RPMI7951 (cell line): ENCODE measurements at regions not wholly inside any gene's neighbourhood (a gene's known extent, or its start where the extent isn't known, plus 50 kb on each side); places are given as distances from the start of the nearest gene placed in this dataset.

Source experiments
- DNase-seq: peaks from one replicate; pipeline ENCODE4 v3.0.0-alpha.2; 2012; ENCODE audit warnings: low read depth

DNA sequence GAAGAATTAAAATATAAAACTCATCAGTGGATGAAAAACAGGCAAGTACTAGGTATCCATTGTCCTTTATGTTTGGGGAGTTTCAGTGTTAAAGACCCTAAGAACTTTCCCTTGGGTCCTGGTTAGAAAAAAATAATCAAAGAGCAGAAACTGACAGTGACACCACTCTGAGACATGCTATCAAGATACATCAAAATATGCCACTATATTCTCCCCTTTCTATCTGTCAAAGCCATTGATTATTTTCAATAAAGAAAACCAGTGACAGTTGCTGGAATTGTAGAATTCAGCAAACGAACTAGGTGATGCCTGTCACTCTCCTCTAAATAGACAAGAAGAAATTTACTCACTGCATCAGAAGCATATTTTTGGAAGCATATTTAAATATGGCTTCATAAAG lies 496.7 kb upstream of the CFAP20DC start:
- DNase-seq: no peak

DNA sequence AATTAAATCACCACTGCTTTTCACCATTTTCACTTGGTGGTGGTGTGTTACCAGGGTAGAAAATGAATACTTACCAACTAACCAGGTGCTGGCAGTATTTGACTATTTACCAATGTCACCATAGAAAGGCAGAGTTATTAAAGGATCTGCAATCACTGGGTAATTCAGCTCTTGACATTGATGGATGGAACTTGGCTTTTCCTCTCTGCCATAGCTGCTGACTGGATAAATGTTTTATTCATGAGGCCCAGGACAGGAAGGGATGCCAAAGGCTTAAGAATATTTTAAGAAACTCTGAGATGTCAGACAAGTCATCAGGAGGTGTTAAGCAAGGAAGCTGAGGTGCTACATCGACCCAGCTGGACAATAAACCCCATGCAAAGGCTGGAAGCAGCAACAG lies 495.5 kb upstream of the CFAP20DC start:
- DNase-seq: no peak

DNA sequence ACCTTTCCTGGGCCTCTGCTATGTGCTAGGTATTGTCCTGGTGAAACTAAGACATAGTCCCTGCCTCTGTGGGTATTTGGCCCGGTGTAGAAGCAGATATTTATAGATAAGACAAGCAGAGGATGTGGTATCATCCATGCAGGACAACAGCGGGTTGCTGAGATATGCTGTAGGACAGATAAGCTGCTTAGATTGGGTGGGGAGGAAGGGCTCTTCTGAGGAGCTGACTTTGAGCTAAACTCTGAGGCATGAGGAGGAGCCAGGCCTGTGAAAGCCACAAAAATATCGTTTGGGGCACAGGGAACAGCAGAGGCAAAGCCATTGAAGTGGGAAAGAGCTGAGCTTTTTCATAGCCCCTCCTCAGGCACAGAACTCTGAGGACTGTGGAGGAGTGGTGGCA lies 492.5 kb upstream of the CFAP20DC start:
- DNase-seq: no peak

DNA sequence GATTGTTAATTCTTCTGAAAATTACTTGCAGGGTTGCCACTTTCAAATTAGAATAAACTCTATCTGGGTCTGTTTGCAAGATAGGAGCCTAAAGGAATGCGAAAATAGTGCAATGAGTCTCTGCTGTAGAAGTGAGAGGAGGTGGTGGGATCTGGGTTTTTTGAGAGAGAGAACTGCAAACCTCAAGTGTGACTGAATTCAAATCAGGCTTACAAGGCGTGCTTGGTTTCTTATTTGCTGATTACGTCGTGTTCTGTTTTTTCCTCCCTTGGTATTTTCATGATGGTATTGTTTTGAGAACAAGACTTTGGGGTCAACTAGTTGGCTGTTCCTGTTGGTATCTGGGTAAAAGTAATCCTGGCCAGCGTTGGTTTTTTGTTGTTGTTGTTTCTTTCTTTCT lies 490.9 kb upstream of the CFAP20DC start:
- no peak for DNase-seq

DNA sequence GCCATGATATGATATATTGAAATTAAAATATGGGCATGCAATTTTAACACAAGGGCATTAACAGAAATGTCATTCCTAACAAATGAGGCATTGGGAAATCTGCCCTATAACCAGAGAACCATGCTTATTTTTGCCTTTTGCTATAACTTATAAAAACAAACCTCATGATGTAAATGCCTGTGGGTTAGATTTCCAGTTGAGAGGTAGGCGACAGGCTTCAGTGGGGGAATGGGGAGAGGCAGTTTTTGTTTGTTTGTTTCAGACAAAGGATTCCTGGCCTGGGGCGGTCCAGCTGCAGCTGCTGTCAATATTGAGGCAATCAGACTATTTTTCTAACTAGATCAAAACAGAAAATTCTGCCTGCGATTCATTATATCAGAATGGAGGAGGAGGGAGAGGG lies 490.4 kb upstream of the CFAP20DC start:
- DNase-seq: peak; percentile 34

DNA sequence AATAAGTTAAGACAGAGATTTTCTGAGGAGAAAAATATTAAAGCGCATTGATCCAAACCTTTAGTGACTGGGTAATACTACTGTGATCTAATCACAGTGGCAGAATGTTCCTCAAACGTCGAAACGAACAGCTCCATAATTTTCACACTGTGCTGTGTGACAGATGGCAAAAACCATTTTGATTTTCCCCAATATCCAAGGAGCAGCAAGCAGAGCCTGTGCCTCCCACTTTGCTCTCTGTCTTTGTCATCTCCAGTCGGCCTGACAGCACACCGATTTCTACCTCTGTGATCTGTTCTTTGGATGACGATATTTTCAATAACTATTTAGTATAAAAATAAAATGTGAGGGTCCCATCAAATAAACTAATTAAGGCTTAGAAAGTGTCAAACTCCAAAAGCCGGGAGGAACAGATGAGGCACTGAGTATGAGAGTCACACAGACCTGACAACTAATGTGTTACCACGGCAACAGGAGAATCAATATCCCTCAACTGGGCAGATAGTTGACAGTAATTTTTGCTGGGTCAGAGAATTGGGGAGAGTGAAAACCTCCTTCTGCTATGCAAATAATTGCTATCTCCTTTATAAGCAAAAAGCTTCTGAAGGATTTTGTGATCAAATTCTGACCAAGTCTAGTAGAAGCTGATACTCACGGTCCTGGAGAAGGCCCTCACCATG lies 489.1 kb upstream of the CFAP20DC start:
- DNase-seq: no peak

DNA sequence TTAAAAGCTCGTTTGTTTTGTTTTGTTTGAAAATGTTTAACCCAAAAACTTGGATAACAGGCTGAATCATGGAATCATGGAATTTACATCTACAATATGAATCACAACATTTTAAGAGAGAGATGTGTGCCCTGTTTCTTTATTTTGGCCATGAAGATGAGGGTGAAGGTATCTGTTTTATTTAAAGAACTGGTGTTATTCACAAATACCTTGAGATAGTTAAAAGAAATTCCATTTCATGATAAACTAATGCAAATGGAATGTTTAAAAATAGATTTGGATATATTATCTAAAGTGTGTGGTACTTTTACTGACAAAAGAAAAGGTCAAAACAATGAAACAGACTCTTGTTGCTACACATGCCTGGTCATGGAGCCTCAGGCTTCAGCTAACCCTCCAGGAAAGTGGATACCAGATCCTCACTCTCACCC lies 486.0 kb upstream of the CFAP20DC start:
- DNase-seq: peak; percentile 54

DNA sequence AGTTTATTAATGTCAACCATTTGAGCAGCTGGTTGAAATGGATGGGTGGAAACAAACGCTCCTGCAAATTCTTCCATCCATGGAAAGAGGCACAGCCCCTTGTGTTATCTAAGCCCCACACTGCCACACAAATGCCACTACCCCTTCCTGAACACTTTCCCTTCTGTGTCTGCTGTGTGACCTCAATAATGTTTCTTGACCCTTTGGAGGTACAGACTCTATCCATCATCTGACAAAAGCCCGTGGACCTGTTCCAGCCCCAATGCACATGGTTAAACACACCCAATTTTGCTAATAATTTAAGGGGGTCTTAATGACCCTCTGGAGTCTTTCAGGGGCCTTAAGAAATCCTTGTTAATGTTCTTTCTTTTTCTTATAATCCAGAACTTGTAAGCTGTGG lies 482.2 kb upstream of the CFAP20DC start:
- DNase-seq: no peak

DNA sequence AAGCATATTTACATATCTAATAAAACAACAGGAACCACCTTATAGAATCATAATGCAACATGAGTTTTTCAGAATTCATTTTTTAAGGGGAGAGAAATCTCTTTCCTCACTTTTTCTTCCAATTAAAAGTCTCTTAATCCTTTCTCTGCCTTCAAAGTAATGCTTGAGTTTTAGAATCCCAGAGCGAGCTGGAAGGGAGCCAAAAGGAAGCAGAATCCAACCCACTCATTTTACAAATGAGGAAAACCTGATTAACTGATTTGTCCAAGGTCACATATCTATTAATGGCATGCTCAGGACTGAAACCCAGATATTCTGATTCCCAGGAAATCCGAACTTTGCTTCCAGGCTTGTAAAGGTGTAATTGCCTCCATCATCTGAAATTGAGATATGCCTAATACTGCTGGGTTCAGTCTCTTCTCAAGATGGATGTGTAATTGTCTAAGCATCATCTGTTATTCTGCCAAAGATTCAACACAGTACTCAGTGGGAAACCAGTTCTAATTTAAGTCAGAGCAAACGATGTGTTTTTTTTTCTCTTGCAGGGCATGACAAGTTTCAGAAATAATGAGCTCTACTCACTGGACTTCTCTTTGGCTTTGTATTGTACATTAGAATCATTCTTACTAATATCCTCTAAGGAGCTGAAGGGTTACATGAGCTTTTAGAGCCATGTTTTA lies 481.4 kb upstream of the CFAP20DC start:
- no peak for DNase-seq

DNA sequence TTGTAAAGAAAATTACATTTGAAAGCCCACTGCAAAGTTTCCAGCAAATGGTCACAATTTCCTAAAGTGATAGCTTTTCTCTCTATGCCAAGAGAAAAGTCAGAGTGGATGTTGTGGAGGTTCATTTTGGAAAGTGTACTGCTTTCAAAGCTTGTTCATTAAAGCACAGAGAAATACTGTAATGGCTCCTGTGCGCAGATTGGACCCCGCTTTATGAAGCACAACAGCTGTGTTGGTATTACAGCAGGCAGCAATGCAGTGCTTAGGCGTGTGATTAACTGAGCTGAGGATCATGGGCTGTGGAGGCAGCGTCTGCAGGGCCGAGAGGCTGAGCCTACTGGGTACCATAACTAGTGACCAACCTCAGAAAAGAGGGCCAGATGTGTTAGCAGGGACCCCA lies 478.4 kb upstream of the CFAP20DC start:
- no peak for DNase-seq

DNA sequence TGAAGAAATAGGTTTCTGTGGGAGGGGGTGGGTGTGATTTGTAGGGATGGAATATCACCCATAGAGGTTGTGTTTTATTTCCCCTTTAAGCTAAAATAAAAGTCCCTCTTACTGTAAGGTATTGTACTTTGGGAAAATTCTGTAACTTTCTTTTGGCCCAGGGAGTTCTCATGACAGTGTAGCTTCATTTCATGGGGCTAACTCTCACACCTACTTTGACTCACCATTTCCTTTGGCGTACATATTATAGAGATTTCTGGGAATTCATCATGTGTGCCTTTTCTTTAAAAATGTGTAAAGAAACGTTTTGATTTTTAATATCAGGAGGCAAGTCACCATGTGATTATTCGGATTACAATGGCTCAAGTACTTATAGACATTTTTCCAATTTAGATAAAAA lies 477.7 kb upstream of the CFAP20DC start:
- DNase-seq: no peak

DNA sequence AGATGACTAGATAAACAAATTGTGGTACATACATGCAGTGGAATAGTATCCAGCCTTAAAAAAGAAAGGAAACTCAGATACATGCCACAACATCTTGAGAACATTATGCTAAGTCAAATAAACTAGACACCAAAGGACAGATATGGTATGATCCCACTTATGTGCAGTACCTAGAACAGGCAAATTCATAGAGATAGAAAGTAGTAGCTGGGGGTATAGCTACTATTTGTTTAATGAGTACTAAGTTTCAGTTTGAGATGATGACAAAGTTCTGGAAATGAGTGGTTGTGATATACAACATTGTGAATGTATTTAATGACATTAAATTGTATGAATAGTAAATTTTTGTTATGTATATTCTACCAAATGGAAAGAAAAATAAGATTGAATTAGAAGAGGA lies 477.2 kb upstream of the CFAP20DC start:
- no peak for DNase-seq

DNA sequence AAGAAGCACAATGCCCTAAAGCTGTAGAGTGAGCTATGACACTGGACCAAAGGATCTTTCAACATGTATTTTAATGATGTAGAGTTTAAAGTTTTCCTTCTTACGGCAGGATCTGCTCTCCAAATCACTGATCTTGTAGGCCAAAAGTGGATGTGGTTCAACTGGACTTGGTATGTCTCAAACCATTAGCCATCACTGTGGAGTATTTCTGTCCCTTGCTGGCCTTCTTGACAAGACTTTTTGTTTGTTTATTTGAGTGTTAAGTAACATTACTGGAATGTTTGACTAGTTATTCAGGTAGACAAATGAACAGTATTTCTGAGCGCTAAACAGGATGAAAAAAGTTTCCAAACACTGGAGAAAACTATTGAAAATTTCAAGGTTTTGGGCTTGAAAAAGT lies 472.7 kb upstream of the CFAP20DC start:
- no peak for DNase-seq

DNA sequence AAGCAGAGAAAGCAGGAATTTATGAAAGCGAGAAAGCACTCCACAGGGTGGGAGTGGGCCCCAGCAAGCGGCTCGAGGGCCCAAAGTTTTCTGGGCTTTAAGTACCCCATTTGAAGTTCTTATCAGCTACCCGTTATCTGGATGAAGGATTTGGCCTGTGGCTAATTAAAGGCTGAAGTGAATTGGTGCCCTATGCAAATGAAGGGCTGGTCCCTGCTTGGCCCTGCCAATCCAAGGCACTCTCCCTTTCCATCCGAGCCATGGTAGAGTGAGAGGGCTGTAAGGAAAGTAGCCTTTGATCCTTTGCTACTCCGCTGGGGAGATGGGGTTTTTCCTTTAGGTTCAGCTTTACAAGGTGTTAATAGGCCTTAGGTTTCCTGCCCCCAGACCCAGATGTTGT lies 469.3 kb upstream of the CFAP20DC start:
- DNase-seq: no peak

DNA sequence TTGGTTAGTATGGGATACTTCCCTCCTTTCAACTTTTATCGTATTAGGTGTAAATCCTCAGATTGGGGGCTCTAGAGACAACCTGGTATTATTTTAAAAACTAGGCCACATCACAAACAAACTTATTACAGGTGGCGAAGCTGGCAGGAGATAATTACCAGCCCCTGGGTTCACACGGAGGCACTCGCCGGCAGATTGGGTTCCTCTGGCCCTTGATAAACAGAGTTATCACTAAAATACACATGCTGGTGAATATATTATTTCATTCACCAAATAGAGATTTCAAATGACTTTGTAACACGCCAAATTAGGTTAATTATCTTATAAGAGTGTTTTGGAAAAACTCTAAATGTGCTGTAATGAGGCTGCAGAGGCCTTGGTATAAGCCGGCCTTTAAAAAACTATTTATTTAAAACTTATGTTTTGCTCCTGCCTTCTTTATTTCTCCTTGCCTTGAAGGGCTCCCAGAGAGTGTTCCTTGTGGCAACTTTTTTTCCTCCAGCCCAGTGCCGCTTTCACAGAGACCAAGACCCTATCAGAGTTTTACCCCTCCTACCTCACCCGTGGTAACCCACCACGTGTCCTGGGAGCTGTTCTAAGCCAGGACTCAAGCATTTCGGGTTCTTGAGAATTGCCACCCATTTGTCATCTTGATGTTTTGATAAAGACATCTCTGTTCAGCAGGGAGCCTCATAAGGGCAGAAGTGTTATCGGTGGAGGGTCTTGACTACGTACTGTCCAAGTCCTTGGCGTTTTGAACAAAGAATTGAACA lies 468.6 kb upstream of the CFAP20DC start:
- no peak for DNase-seq

DNA sequence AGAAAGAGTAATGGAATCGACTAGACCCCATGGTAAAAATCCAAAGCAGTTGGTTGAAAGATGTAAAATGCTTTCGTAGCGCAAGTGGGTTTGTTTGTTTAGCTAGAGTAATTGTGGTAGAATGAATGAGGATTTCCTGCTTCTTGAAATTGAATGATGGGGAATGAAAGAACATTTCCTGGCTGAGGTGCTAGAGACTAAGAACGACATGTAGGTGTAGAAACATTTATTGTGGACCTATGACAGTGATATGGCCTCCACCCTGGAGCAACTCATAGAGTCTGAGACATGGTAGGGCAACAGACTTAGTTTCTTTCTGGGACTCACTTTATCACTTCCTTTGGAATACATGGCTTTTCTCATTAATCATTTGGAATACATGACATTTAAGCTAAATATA lies 467.6 kb upstream of the CFAP20DC start:
- DNase-seq: no peak

DNA sequence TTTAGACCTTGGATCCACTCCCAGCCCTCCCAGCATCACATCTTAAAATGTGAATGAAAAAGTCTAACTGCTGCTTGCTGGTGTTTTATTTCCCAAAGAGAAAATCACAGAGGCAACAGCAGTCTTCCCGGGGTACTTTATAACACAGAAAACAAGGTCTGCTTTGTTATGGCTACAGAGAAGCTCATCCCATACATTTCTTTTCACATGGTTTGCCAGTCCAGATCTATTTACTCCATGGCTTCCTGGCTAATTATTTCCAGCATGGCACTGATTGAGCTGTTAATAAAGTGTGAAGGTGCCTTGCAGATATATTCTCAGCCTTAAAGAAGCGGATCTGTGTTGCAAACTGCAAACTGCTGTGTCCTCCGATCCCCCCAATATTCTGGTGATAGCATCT lies 466.1 kb upstream of the CFAP20DC start:
- DNase-seq: no peak

DNA sequence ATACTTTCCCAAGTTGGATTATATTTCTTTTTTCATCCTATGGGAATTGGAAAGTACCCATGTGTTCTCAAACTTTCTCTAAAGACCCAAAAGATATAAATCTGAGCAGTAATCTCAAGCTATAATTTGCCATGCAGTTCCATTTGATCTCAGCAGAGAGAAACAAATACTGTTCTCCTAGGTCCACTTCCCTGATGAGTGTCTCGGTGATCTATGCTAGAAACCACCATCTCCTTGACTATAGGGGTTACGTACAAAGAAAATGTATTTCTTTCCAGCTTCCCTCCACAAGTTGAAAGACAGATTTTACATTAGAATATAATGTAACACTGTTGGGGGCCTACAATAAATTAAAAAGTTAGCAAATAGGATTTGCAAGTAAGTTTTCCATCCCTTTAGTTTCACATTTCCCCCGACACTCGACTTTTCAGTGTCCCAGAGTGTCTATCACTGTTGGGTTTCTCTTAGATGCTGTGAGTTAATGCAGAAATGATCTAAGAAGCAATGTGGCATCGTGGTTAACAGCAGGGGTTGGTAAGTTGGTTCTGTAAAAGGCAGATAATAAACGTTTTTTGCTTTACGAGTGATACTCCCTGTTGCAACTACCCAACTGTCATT lies 465.1 kb upstream of the CFAP20DC start:
- DNase-seq: no peak

DNA sequence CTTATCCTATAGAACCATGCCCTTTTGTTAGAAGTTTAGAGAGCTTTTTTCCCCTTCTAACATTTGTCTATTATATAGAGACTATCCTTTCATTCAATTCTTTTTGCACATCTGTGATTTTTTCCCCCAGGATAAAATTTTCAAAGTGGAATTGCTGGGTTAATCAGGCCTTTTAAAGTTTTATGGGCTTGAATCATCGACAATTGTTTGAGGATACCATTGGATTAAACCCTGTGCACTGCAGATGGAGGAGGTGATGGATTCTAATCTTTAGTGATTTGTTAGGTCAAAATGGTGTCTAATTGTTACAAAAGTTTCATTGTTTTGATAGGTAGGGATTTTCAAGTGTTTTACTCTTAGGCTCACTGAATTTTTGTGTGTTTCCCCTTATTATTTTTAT lies 463.7 kb upstream of the CFAP20DC start:
- DNase-seq: no peak

DNA sequence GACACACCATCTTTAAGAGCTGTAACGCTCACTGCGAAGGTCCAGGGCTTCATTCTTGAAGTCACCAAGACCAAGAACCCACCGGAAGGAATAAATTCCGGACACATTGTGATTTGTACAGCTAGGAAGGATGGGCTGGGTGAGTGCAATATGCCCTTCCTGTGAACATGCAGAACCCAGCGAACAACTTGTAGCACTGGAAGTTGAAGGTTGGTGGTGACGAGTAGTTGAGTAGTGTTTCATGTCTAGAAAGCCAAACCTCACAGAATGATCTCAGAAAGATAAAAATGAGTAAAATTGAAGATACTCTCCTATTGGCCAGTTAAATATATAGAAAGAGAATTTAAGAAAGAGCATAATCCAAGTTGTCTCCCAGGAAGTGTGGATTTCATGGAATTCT lies 462.2 kb upstream of the CFAP20DC start:
- DNase-seq: no peak

DNA sequence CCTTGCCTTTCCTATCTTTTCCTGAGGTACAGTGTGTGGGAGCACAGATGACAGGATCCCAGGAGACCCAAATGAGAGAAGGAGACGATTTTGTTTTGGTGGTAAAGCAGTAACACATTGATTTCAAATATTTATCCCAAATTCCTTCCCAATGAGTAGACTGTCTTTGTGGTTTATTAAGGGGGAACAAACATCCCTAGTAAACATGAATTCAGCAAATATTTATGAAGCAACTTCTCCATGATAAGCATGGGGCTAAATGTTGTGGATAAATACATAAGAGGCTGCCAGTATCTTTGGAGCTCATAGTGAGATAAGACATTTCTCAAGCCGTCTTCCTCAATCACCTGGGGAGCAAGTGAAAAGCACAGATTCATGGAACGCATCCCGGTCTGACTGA lies 460.8 kb upstream of the CFAP20DC start:
- DNase-seq: peak; percentile 11

DNA sequence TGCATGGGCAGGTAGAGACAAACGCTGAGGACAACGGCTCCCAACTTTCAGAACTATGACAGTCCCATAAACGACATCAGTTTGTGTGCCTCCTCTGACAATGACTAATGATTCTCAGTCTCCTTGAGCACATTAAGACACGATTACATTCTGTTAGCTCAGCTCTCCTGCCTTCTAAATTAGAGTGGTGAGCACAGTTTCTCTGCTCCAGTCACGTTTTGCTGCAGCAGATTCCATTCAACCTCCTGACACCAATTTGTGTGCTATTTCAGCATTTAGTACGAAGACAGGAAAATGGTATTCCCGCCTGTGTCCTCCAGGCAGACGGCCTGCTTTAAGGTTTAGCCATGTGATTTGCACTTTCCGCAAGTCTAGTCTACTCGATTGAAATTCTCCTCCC lies 458.4 kb upstream of the CFAP20DC start:
- no peak for DNase-seq

DNA sequence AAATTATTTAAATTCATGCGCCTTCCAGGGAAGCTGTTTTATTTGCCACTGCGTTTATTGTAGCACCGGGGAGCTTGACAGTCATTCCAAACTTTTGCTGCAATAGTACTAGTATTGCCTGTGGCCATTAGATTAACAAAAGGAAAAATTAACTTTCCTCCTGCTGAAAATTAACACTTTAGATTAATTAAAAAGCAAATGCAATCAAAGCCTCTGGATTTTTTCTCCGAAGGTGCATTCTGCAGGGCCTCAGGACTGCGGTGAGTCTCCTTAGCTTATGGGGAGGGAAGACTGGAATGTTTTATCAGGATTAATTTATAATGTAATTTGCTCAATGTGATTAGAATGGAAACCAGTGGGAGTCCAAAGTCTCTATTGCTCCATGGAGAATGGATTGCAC lies 456.4 kb upstream of the CFAP20DC start:
- DNase-seq: no peak
